Endodermal cell (in vitro differentiated cells): ENCODE measurements at regions not wholly inside any gene's neighbourhood (a gene's known extent, or its start where the extent isn't known, plus 50 kb on each side); places are given as distances from the start of the nearest gene placed in this dataset.

Experiments used
- DNase-seq: peaks from one replicate; pipeline ENCODE4 v3.0.0-alpha.2; 2017
- H3K27ac ChIP-seq: 2 replicates; pipeline ENCODE4 v1.5.1; 2013; ENCODE audit warnings: mild to moderate bottlenecking, low read depth, low read length, moderate library complexity
- H3K27me3 ChIP-seq: 2 replicates; pipeline ENCODE4 v1.6.1; 2013; ENCODE audit warnings: mild to moderate bottlenecking, low read length, moderate library complexity; ENCODE audit not compliant: insufficient read depth, control insufficient read depth, poor library complexity, severe bottlenecking
- H3K36me3 ChIP-seq: 2 replicates; pipeline ENCODE4 v1.7.0; 2013; ENCODE audit warnings: mild to moderate bottlenecking, low read length, moderate library complexity; ENCODE audit not compliant: control insufficient read depth, insufficient read depth
- H3K4me1 ChIP-seq: one replicate; pipeline ENCODE4 v1.7.0; 2013; ENCODE audit warnings: low read length; ENCODE audit not compliant: control insufficient read depth, insufficient read depth
- H3K4me3 ChIP-seq: 2 replicates; pipeline ENCODE4 v1.5.1; 2013; ENCODE audit warnings: mild to moderate bottlenecking, low read length, moderate library complexity
- H3K9ac ChIP-seq: 2 replicates; pipeline ENCODE4 v1.6.1; 2013; ENCODE audit warnings: mild to moderate bottlenecking, low read length, moderate library complexity; ENCODE audit not compliant: poor library complexity, severe bottlenecking; ENCODE audit errors: extremely low read depth
- H3K9me3 ChIP-seq: 2 replicates; pipeline ENCODE4 v1.6.1; 2013; ENCODE audit warnings: mild to moderate bottlenecking, low read length, moderate library complexity; ENCODE audit not compliant: control insufficient read depth
- H3K27ac Mint-ChIP-seq: 2 replicates; pipeline ENCODE4 v1.8.0; 2020; ENCODE audit warnings: mixed read lengths
- H3K27me3 Mint-ChIP-seq: 2 replicates; pipeline ENCODE4 v1.8.0; 2021; ENCODE audit warnings: mild to moderate bottlenecking, mixed read lengths; ENCODE audit not compliant: insufficient read depth
- H3K36me3 Mint-ChIP-seq: 2 replicates; pipeline ENCODE4 v1.8.0; 2020; ENCODE audit warnings: low read depth, mixed read lengths
- H3K4me1 Mint-ChIP-seq: 2 replicates; pipeline ENCODE4 v1.8.0; 2020; ENCODE audit warnings: mixed read lengths
- H3K4me3 Mint-ChIP-seq: 2 replicates; pipeline ENCODE4 v1.8.0; 2020; ENCODE audit warnings: mild to moderate bottlenecking, moderate library complexity, mixed read lengths
- H3K9me3 Mint-ChIP-seq: 2 replicates; pipeline ENCODE4 v1.8.0; 2020; ENCODE audit warnings: mild to moderate bottlenecking, mixed read lengths
- WGBS, 2 experiments: methylation state at CpG; one replicate each; pipeline versions ENCODE4 v1.1.5 to v1.1.7; 2013; ENCODE audit warnings: missing lambda C conversion rate in 2 of 2, mixed read lengths in 1 of 2; ENCODE audit not compliant: insufficient coverage in 1 of 2, insufficient read length in 1 of 2; 5-methylcytosine and 5-hydroxymethylcytosine counted together
- TF ChIP-seq, protein P1 (sequence below): fragments of 200-600 bp; sonication (generic); conservative IDR thresholded peaks from 2 replicates; pipeline ENCODE4 v1.5.0; 2021; ENCODE audit warnings: antibody characterized with exemption, mild to moderate bottlenecking

DNA sequence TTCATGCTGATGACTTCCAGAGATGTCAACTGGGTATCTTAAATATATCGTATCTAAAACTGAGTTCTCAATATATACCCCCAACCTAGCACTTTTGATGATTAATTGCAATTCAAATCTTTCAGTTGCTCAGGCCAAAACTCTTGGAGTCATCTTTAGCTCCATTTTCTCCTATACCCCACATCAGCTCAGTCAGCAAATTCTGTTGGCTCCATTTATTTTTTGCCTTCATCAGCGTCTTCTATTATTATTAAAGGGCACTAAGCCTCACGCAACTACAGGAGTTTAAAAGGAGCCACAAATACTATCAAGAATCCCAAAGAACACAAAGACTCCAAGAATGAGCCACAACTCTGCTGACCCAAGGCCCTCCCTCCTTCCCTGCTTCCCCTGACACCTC is 134.9 kb downstream of the KCTD12 start:
- Histone ChIP-seq H3K27ac (no peak overlapping the region), H3K4me3 (no peak overlapping the region), H3K9ac (no peak overlapping the region), H3K36me3 (no peaks in the 10 kb centered on the region), H3K27me3 (no peaks in the 10 kb centered on the region), H3K9me3 (no peaks in the 10 kb centered on the region), H3K4me1 (no peaks in the 10 kb centered on the region)
- no peaks in the 10 kb centered on the region for H3K27me3 Mint-ChIP-seq
- H3K36me3 Mint-ChIP-seq: no peaks in the 10 kb centered on the region
- no peaks in the 10 kb centered on the region for H3K4me1 Mint-ChIP-seq
- H3K4me3 Mint-ChIP-seq: no peak overlapping the region
- DNase-seq: no peak
- WGBS, 2 experiments: 93 to 100% methylated on average over 2 to 3 of the region's 3 CpGs
- TF ChIP-seq, protein P1, sequence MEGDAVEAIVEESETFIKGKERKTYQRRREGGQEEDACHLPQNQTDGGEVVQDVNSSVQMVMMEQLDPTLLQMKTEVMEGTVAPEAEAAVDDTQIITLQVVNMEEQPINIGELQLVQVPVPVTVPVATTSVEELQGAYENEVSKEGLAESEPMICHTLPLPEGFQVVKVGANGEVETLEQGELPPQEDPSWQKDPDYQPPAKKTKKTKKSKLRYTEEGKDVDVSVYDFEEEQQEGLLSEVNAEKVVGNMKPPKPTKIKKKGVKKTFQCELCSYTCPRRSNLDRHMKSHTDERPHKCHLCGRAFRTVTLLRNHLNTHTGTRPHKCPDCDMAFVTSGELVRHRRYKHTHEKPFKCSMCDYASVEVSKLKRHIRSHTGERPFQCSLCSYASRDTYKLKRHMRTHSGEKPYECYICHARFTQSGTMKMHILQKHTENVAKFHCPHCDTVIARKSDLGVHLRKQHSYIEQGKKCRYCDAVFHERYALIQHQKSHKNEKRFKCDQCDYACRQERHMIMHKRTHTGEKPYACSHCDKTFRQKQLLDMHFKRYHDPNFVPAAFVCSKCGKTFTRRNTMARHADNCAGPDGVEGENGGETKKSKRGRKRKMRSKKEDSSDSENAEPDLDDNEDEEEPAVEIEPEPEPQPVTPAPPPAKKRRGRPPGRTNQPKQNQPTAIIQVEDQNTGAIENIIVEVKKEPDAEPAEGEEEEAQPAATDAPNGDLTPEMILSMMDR: no peak
- no peaks in the 10 kb centered on the region for H3K9me3 Mint-ChIP-seq
- H3K27ac Mint-ChIP-seq: no peak overlapping the region

DNA sequence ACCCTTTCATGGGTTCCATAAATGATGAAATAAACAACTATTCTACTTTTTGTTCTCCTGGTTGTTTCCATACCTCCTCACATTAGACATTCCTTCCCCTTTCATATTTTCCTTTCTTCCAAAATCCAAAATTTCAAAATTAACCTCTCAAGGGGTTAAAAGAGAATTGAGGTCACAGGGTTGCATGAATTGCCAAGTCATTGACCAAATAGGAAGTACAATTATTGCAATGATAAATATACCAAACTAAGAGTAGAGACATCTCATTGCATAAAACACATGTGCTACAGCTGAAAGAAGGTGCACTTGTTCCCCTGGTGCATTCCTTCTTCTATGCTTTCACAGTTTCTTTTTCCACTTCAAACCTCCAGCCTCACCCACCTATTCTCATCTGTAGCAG is 136.1 kb downstream of the KCTD12 start:
- Histone ChIP-seq H3K27ac (no peak overlapping the region), H3K27me3 (no peaks in the 10 kb centered on the region), H3K9ac (no peak overlapping the region), H3K4me3 (no peak overlapping the region), H3K4me1 (no peaks in the 10 kb centered on the region), H3K36me3 (no peaks in the 10 kb centered on the region), H3K9me3 (no peaks in the 10 kb centered on the region)
- DNase-seq: no peak
- Mint-ChIP-seq H3K36me3 (no peaks in the 10 kb centered on the region), H3K27ac (no peak overlapping the region), H3K9me3 (no peaks in the 10 kb centered on the region), H3K4me3 (no peak overlapping the region), H3K4me1 (no peaks in the 10 kb centered on the region), H3K27me3 (no peaks in the 10 kb centered on the region)
- TF ChIP-seq, protein P1: no peak

DNA sequence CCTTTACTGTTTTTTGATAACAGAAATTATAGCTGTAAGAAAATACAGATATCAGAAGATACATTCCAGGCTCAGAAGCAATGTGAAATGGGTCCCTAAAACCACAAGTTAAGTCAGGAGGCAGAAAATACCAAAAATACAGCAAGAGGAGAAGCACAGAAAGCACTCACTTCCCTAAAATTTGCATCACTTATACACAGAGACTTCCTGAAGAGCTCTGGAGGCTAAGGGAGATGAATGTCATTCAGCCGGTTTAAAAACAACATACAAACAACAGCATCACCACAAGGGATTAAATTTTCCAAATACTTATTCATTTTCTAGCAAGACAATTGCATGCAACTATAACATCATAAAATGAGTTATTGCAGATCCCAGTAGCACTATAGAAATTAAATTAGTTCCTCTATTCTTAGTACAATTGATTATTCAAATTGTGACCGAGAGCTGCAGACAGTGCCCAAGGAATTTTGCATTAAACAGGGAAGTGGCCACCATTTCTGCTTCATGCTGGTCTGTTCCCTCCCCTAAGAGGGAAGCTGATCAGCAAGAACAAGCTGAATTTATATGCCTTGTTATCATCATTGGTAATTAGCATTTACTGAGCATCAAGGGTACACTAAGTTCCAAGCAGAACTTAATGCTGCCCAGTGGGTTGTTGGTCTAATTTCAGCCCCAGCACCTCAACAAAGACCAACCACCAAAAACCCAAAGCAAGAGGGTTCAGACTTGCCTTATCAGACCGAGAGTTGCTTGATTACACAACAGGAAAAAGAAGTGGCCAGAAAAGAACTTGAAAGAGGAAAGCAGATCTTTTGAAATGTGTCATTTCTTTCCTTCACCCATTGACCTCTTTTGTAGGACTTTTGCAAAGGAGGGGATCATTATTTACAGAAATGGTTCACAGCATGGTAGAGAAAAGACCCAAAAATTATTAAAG is 140.7 kb downstream of the KCTD12 start:
- H3K4me3 ChIP-seq: no peak overlapping the region
- Mint-ChIP-seq H3K36me3 (no peaks in the 10 kb centered on the region), H3K27me3 (no peaks in the 10 kb centered on the region), H3K9me3 (no peaks in the 10 kb centered on the region), H3K27ac (no peak overlapping the region), H3K4me1 (no peaks in the 10 kb centered on the region), H3K4me3 (no peak overlapping the region)
- no peaks in the 10 kb centered on the region for H3K9me3 ChIP-seq
- DNase-seq: no peak
- no peaks in the 10 kb centered on the region for H3K36me3 ChIP-seq
- no peak overlapping the region for H3K9ac ChIP-seq
- 82 to 100% methylated on average over 1 to 3 of the region's 3 CpGs for WGBS, 2 experiments
- H3K27me3 ChIP-seq: no peaks in the 10 kb centered on the region
- no peak overlapping the region for H3K27ac ChIP-seq
- H3K4me1 ChIP-seq: no peaks in the 10 kb centered on the region
- TF ChIP-seq, protein P1: no peak
